IMR-90 (cell line): ENCODE measurements at regions not wholly inside any gene's neighbourhood (a gene's known extent, or its start where the extent isn't known, plus 50 kb on each side); places are given as distances from the start of the nearest gene placed in this dataset.

Source experiments
- CTCF ChIP-seq: conservative IDR thresholded peaks from 2 replicates; pipeline ENCODE4 v1.5.1; 2012; ENCODE audit warnings: mild to moderate bottlenecking, low read depth, low read length, improper control_type of control experiment
- ELK1 ChIP-seq: fragments of 150-350 bp; IDR thresholded peaks from 2 replicates; pipeline ENCODE4 v1.6.1; 2016; ENCODE audit warnings: low read depth, mild to moderate bottlenecking, low read length, moderate library complexity, borderline replicate concordance
- MXI1 ChIP-seq: IDR thresholded peaks from 2 replicates; pipeline ENCODE4 v1.6.1; 2012; ENCODE audit warnings: low read depth, mild to moderate bottlenecking, low read length, moderate library complexity, borderline replicate concordance
- NFE2L2 ChIP-seq: fragments of 150-350 bp; IDR thresholded peaks from 2 replicates; pipeline ENCODE4 v1.6.1; 2016; ENCODE audit warnings: low read depth, mild to moderate bottlenecking, low read length
- POLR2A ChIP-seq: IDR thresholded peaks from 2 replicates; pipeline ENCODE4 v1.6.1; 2012; ENCODE audit warnings: mild to moderate bottlenecking, low read depth, low read length
- RFX5 ChIP-seq: IDR thresholded peaks from 2 replicates; pipeline ENCODE4 v1.8.0; 2012; ENCODE audit warnings: low read depth, mild to moderate bottlenecking, low read length, moderate library complexity
- TF ChIP-seq, protein P1 (sequence below): fragments of 150-350 bp; IDR thresholded peaks from 2 replicates; pipeline ENCODE4 v1.6.1; 2017; ENCODE audit warnings: mild to moderate bottlenecking, antibody characterized with exemption, low read length, low read depth

DNA sequence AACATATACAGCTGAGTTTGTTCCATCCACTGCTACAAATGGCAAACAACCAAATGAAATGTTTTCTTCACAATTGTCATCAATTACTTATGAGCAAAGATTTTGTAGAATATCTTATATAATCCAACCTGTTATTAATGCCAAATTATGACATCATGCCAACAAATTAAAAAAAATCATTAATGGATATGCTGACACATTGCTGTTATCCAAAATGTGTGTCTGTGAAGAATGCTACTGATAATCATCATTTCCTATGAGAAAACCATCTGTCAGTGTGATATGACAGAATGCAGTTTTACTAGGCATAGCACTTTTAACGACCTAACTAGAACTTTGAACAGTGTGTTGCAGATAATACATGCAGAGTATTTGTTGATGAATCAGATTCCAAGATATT, 556.5 kb upstream of the KCNMB2 start:
- TF ChIP-seq CTCF (no peak), POLR2A (no peak), ELK1 (no peak), NFE2L2 (no peak), RFX5 (no peak), MXI1 (no peak)
- TF ChIP-seq, protein P1, sequence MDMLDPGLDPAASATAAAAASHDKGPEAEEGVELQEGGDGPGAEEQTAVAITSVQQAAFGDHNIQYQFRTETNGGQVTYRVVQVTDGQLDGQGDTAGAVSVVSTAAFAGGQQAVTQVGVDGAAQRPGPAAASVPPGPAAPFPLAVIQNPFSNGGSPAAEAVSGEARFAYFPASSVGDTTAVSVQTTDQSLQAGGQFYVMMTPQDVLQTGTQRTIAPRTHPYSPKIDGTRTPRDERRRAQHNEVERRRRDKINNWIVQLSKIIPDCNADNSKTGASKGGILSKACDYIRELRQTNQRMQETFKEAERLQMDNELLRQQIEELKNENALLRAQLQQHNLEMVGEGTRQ = no peak
